ENCODE measurements at regions not wholly inside any gene's neighbourhood (a gene's known extent, or its start where the extent isn't known, plus 50 kb on each side); places are given as distances from the start of the nearest gene placed in this dataset.

DNA sequence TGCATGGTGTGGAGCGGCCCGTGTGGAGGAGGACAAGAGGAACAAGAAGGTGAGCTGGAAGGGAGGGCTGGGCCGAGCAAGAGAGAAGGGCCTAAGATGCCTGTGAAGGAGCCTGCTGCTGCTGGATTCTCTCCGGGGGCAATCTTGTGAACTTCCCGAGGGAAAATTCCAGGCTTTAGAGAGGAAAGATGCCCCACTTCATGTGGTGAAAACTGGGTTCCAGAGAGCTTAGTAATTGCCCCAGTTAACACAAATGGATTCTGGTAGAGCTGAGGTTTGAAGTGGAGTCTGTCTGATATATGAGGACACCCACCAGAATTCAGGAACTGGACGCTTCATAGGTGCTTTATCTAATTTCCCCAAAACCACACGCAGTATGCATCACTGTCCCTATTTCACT lies 114.1 kb upstream of the ZMIZ1 start:
- no peak for TF ChIP-seq POLR2A (IDR thresholded peaks at IDR 0.05)
- no peak for TF ChIP-seq EP300 (IDR thresholded peaks at IDR 0.05)
- TF ChIP-seq CTCF (IDR thresholded peaks at IDR 0.05): no peak
- H3K4me1 ChIP-seq: peaks cover 0 to 19% (median 6%) of the 10 kb centered on the region in 4 donors
- H3K27ac ChIP-seq: no peak overlapping the region
- DNase-seq (ENCODE audit: low spot score in 2 of 2): no peak
- H3K9me3 ChIP-seq: no peaks in the 10 kb centered on the region
- WGBS, 2 donors: 91 to 93% methylated on average over 7 of the region's 7 CpGs
- H3K4me3 ChIP-seq: no peak overlapping the region
- H3K27me3 ChIP-seq: no peaks in the 10 kb centered on the region
- no peaks in the 10 kb centered on the region for H3K36me3 ChIP-seq

- H3K4me1 ChIP-seq: peaks cover 0 to 24% (median 6%) of the 10 kb centered on the region in 4 donors
Observed at GRCh38 chr10:78955206-78955605, 113.6 kb upstream of the ZMIZ1 start.

GRCh38 chr10:78956391-78956790 lies 112.4 kb upstream of the ZMIZ1 start:
- no peaks in the 10 kb centered on the region for H3K27me3 ChIP-seq
- TF ChIP-seq EP300 (IDR thresholded peaks at IDR 0.05): no peak
- TF ChIP-seq CTCF (IDR thresholded peaks at IDR 0.05): no peak
- no peak for DNase-seq (ENCODE audit: low spot score in 2 of 2)
- H3K27ac ChIP-seq: no peak overlapping the region
- H3K4me3 ChIP-seq: no peak overlapping the region
- no peaks in the 10 kb centered on the region for H3K36me3 ChIP-seq
- H3K4me1 ChIP-seq: peaks cover 0 to 29% (median 13%) of the 10 kb centered on the region in 4 donors
- H3K9me3 ChIP-seq: no peaks in the 10 kb centered on the region
- 93 to 95% methylated on average over 5 of the region's 5 CpGs for WGBS, 2 donors

More at GRCh38 chr10:78955206-78955605, 113.6 kb upstream of the ZMIZ1 start:
- H3K36me3 ChIP-seq: no peaks in the 10 kb centered on the region
- TF ChIP-seq POLR2A (IDR thresholded peaks at IDR 0.05) (no peak), CTCF (IDR thresholded peaks at IDR 0.05) (no peak), EP300 (IDR thresholded peaks at IDR 0.05) (no peak)
- H3K27ac ChIP-seq: no peak overlapping the region
- DNase-seq (ENCODE audit: low spot score in 2 of 2): no peak
- WGBS, 2 donors: 83 to 89% methylated on average over 3 of the region's 3 CpGs
- no peaks in the 10 kb centered on the region for H3K27me3 ChIP-seq
- no peak overlapping the region for H3K4me3 ChIP-seq
- H3K9me3 ChIP-seq: no peaks in the 10 kb centered on the region

DNA sequence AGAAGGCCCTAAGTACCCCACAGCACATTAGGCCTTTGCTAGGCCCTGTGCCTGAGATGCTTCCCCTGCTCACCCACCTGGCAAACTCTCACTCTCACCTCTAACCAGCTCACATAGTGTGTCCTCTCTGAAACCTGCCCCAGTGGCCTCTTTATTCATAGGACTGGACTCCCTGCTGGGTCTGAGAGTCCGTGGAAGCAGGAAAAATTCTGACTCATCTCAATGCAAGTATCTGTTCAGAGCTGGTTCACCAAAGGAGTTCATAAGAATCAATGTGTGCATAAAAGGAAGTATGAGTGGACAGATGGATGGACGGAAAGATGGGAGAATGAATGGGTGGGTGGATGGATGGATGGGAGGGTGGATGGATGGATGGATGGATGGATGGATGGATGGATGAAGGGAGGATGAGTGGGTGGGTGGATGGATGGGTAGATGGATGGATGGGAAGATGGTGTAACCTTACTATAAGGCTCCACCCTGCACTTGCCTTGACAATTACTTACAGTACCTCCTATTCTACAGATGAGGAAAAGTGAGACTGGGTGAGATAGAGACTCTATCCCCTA lies 111.2 kb upstream of the ZMIZ1 start:
- no peak overlapping the region for H3K27ac ChIP-seq
- no peak overlapping the region for H3K4me3 ChIP-seq
- H3K36me3 ChIP-seq: no peaks in the 10 kb centered on the region
- no peak for TF ChIP-seq POLR2A (IDR thresholded peaks at IDR 0.05)
- TF ChIP-seq CTCF (IDR thresholded peaks at IDR 0.05): no peak
- TF ChIP-seq EP300 (IDR thresholded peaks at IDR 0.05): no peak
- WGBS, 2 donors: 86 to 93% methylated on average over 2 of the region's 2 CpGs
- peaks cover 0 to 35% (median 12%) of the 10 kb centered on the region in 4 donors for H3K4me1 ChIP-seq
- DNase-seq (ENCODE audit: low spot score in 2 of 2): no peak
- H3K27me3 ChIP-seq: no peaks in the 10 kb centered on the region
- H3K9me3 ChIP-seq: no peaks in the 10 kb centered on the region

DNA sequence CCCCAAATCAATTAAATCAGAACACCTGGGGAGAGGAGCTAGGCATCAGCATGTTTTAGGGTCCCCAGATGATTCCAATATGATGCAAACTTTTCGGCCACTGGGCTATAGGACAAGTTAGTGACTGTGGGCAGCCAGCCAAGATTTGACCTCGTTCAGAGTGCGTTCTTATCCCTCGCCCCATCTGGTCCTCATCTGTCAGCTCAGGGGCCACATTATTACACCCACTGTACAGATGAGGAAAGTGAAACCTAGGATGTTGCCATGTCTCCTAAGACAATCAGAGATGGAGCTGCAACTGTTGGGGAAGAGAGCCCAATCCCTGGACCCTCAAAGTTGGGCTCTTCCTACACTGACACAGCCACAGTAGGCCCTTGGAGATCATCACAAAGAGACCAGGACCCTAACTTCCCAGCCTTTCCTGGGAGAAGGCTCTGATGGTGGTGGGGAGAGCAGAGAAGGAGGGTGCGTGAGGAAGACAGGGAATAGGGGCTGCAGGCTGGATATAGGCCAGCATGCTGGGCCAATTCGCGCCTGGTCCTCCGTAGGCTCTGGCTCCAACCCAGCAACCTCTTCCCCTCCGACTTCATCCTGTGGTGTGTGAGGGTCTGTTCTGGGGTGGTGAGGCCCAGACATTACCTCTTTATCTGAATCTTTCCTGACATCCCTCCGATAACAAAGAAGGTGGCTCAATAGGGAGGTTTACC lies 109.4 kb upstream of the ZMIZ1 start:
- Histone ChIP-seq H3K36me3 (no peaks in the 10 kb centered on the region), H3K4me3 (no peak overlapping the region), H3K27ac (no peak overlapping the region), H3K4me1 (peaks cover 0 to 38% (median 7%) of the 10 kb centered on the region in 4 donors), H3K27me3 (no peaks in the 10 kb centered on the region), H3K9me3 (no peaks in the 10 kb centered on the region)
- DNase-seq (ENCODE audit: low spot score in 2 of 2): no peak
- 74 to 79% methylated on average over 10 of the region's 10 CpGs for WGBS, 2 donors
- TF ChIP-seq POLR2A (IDR thresholded peaks at IDR 0.05) (no peak), CTCF (IDR thresholded peaks at IDR 0.05) (no peak), EP300 (IDR thresholded peaks at IDR 0.05) (no peak)

Data from tibial nerve (tissue), 4 donors.